ENCODE measurements at regions not wholly inside any gene's neighbourhood (a gene's known extent, or its start where the extent isn't known, plus 50 kb on each side); places are given as distances from the start of the nearest gene placed in this dataset. TPM values are rescaled to one million over a fixed set of nuclear protein-coding genes. Genes with fewer than 3 reads are reported as not detected.
"Not testable (repeated sequence)": the region's sequence is repeated elsewhere in the genome, so short reads cannot be mapped to it uniquely, and the experiment has no call there.

- DNase-seq (ENCODE audit: extremely low spot score); H3K4me3 ChIP-seq (ENCODE audit: low read depth, low read length); H3K36me3 ChIP-seq (ENCODE audit: insufficient read depth); H3K27ac ChIP-seq (ENCODE audit: low read depth); H3K4me1 ChIP-seq (ENCODE audit: insufficient read depth): not testable (repeated sequence)
- no CpG with 5 or more reads among the region's 4 CpGs for WGBS
Measured at GRCh38 chr9:62912278-62912677, 1722.4 kb downstream of the SPATA31A7 start.

DNA sequence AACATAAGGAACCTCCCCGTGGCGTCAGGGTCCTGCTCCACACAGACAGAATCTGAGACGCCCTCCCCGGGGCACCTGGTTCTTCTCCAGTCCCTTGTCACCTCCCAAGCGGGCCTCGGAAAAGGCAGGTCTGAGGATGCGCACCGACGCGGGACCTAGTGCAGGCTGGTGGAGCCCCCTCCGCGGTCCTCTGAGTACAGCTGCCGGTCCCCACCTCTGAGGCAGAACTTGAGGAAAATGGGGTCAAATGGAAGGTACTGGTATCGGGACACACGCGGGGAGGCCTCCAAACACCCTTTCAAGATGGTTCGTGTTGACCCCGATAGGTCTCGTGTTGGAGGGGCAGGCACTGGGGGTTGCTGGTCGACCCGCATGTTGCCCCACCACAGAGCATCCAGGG, 1725.3 kb downstream of the SPATA31A7 start:
- H3K4me1 ChIP-seq (ENCODE audit: insufficient read depth); H3K4me3 ChIP-seq (ENCODE audit: low read depth, low read length); DNase-seq (ENCODE audit: extremely low spot score); H3K36me3 ChIP-seq (ENCODE audit: insufficient read depth); H3K27ac ChIP-seq (ENCODE audit: low read depth): not testable (repeated sequence)
- WGBS: 42% methylated on average over 11 of the region's 21 CpGs

DNA sequence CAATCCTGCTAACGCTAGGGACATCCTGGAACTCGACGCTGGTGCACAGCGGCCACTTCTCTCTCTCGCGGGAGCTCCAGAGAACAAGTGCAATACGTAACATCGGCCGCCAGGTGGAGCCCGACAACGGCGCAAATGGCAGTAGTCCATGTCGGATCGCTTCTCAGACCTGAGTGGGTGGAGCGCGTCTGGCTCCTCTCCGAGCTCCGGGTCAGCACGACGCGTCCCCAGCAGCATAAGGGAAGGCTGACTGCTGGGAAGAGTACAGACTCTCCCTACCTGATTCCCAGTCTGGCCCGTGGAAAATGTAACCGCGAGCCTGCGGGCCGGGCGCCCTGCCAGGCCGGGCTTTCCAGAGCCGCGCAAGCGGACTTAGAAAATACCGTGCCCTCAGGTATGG, 1725.8 kb downstream of the SPATA31A7 start:
- H3K4me1 ChIP-seq (ENCODE audit: insufficient read depth); H3K27ac ChIP-seq (ENCODE audit: low read depth); H3K4me3 ChIP-seq (ENCODE audit: low read depth, low read length); H3K36me3 ChIP-seq (ENCODE audit: insufficient read depth); DNase-seq (ENCODE audit: extremely low spot score): not testable (repeated sequence)
- 2% methylated on average over 12 of the region's 32 CpGs for WGBS

DNA sequence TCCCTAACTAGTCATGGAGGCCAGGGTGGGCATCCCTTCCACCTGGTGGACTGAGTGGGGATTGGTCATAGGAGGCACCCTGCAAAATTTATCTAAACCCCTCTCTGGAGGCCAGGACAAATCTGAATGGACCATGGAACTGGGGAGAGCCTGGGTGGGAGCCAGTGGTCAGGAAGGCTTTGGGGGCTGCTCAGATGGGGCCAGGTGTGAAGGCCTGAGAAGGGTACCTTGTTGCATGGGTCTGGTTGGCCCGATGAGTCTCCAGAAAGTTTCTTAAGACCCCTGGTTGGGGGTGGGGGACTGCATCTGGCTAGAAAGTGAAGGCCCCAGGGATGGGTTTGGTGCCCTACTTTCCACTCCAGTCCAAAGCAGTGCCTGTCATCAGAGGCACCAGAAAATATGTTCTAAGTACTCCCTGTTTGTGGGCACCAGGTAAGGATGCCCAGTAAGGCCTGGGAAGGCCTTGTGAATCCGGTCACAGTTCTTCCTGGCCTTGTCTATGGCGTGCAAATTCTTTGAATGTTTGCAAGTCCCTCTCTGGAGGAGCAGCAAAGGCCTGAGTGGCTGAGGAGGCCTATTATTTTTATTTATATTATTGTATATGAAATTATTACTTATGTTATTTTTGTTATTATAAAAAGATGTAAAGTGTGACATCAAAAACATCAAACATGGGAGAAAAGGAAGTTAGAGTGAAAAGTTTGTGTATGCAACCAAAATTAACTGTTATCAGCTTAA, 1729.0 kb downstream of the SPATA31A7 start:
- not testable (repeated sequence) for H3K36me3 ChIP-seq (ENCODE audit: insufficient read depth); H3K27ac ChIP-seq (ENCODE audit: low read depth); H3K4me3 ChIP-seq (ENCODE audit: low read depth, low read length); H3K4me1 ChIP-seq (ENCODE audit: insufficient read depth); DNase-seq (ENCODE audit: extremely low spot score)
- 95% methylated on average over 3 of the region's 3 CpGs for WGBS

- H3K4me3 ChIP-seq (ENCODE audit: low read depth, low read length); H3K36me3 ChIP-seq (ENCODE audit: insufficient read depth): not testable (repeated sequence)
- no CpG with 5 or more reads among the region's 4 CpGs for WGBS
Measured at GRCh38 chr9:62931484-62931883, 1741.6 kb downstream of the SPATA31A7 start.

DNA sequence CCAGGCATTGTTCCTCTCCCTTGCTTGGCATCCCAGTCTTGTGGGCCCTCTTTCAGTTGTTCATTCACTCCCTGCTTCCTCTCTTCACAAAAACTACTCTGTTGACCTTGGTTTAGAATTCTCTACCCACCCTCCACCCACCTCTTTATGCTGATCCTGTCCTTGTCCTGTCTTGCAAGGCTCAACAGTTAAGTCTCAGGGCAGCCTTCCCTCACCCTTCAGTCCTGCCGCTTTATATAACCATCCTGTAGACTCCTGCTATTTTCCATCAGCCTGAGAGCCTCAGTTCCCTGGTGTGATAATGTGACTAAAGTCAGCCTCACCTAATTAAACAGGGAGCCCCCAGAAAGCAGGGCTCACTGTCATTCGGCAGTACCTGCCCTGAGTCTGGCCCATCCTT, 1763.0 kb downstream of the SPATA31A7 start:
- not testable (repeated sequence) for H3K4me3 ChIP-seq (ENCODE audit: low read depth, low read length); H3K36me3 ChIP-seq (ENCODE audit: insufficient read depth); DNase-seq (ENCODE audit: extremely low spot score); H3K4me1 ChIP-seq (ENCODE audit: insufficient read depth); H3K27ac ChIP-seq (ENCODE audit: low read depth)
- WGBS: no CpG with 5 or more reads among the region's 2 CpGs

More at GRCh38 chr9:62931484-62931883, 1741.6 kb downstream of the SPATA31A7 start:
- not testable (repeated sequence) for H3K27ac ChIP-seq (ENCODE audit: low read depth); DNase-seq (ENCODE audit: extremely low spot score); H3K4me1 ChIP-seq (ENCODE audit: insufficient read depth)

Small RNAs in the stretch of these regions (small RNA-seq; reads per million reads assigned to genes)
- gene RNA5SP283: not detected
